ENCODE measurements at regions not wholly inside any gene's neighbourhood (a gene's known extent, or its start where the extent isn't known, plus 50 kb on each side); places are given as distances from the start of the nearest gene placed in this dataset.

DNA sequence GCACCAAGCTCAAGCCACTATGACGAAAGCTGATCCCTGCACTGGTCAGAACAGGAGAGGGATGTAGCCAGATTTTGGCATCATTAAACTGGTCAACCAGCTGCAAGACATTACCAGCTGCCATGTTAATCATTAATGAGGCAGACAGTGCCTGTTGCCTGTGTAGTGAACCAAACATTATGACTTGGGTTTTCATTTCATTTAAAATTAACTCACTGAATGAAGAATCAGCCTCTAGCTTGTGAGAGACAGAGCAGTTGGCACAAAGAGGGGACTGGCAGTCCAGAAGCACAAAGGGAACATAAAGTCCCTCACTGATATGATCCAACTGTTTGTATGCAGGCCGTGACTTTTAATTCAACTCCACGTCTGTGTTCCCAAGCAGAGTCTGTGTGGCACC is 318.9 kb downstream of the SEC16B start:
- DNase-seq (ENCODE audit: low spot score) = no peak
- H3K4me1 Mint-ChIP-seq (ENCODE audit: unreplicated experiment) = peaks cover 4% of the 10 kb centered on the region
- no peak overlapping the region for H3K4me3 Mint-ChIP-seq (ENCODE audit: unreplicated experiment)
- TF ChIP-seq, protein P1, sequence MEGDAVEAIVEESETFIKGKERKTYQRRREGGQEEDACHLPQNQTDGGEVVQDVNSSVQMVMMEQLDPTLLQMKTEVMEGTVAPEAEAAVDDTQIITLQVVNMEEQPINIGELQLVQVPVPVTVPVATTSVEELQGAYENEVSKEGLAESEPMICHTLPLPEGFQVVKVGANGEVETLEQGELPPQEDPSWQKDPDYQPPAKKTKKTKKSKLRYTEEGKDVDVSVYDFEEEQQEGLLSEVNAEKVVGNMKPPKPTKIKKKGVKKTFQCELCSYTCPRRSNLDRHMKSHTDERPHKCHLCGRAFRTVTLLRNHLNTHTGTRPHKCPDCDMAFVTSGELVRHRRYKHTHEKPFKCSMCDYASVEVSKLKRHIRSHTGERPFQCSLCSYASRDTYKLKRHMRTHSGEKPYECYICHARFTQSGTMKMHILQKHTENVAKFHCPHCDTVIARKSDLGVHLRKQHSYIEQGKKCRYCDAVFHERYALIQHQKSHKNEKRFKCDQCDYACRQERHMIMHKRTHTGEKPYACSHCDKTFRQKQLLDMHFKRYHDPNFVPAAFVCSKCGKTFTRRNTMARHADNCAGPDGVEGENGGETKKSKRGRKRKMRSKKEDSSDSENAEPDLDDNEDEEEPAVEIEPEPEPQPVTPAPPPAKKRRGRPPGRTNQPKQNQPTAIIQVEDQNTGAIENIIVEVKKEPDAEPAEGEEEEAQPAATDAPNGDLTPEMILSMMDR (IDR thresholded peaks at IDR 0.05; ENCODE audit: unreplicated experiment) = no peak
- H3K27me3 Mint-ChIP-seq (ENCODE audit: unreplicated experiment) = no peaks in the 10 kb centered on the region
- H3K36me3 Mint-ChIP-seq (ENCODE audit: low read depth, unreplicated experiment) = no peaks in the 10 kb centered on the region
- H3K27ac Mint-ChIP-seq (ENCODE audit: unreplicated experiment) = no peak overlapping the region
- H3K9me3 Mint-ChIP-seq (ENCODE audit: unreplicated experiment) = no peaks in the 10 kb centered on the region

DNA sequence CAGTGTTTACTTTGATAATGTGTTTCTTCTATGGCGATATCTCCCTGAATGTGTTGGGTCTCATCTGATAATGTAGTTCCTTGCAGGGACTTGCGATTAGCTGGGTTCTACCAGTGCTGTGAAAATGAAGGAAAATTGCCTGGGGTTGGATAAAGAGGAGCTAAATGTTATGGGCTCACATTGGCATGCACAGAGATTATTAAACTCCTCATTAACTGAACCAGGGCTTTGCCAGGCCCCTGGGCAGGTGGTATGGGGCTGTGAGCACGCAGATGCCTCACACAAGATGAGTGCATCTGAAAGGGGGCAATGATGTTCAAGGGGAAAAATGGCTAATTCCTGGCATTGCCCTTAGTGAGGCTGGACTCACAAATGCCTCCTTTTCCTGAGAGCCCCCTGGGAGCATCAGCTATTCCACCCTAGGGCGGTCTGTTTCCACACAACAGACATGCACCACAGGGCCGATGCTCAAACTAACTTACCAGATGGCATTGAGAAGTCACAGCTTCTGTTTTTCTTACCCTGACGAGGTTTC is 321.1 kb downstream of the SEC16B start:
- Mint-ChIP-seq H3K36me3 (ENCODE audit: low read depth, unreplicated experiment) (no peaks in the 10 kb centered on the region), H3K9me3 (ENCODE audit: unreplicated experiment) (no peaks in the 10 kb centered on the region), H3K27ac (ENCODE audit: unreplicated experiment) (no peak overlapping the region), H3K4me3 (ENCODE audit: unreplicated experiment) (no peak overlapping the region), H3K4me1 (ENCODE audit: unreplicated experiment) (peaks cover 3% of the 10 kb centered on the region), H3K27me3 (ENCODE audit: unreplicated experiment) (no peaks in the 10 kb centered on the region)
- no peak for DNase-seq (ENCODE audit: low spot score)
- TF ChIP-seq, protein P1 (IDR thresholded peaks at IDR 0.05; ENCODE audit: unreplicated experiment) = no peak

DNA sequence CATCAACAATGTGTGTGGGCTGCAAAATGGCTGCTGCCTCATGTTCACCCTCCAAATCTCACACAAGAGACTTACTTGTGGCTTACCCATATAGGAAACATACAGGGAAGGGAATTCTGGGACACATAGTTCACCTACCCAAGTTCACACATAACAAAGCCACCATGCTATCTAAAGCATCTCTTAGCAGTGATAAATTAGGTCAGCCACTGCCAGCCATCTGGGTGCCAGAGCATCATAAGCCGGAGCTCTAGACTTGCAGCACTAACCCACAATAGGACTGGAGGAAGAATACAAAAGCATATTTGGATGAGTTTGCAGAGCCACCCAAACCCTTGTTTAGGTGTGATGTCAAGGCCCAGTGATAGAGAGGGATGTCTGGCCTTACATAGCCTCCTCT is 321.7 kb downstream of the SEC16B start:
- DNase-seq (ENCODE audit: low spot score) = no peak
- no peak overlapping the region for H3K27ac Mint-ChIP-seq (ENCODE audit: unreplicated experiment)
- TF ChIP-seq, protein P1 (IDR thresholded peaks at IDR 0.05; ENCODE audit: unreplicated experiment) = no peak
- no peaks in the 10 kb centered on the region for H3K36me3 Mint-ChIP-seq (ENCODE audit: low read depth, unreplicated experiment)
- H3K27me3 Mint-ChIP-seq (ENCODE audit: unreplicated experiment) = no peaks in the 10 kb centered on the region
- H3K9me3 Mint-ChIP-seq (ENCODE audit: unreplicated experiment) = no peaks in the 10 kb centered on the region
- H3K4me1 Mint-ChIP-seq (ENCODE audit: unreplicated experiment) = peaks cover 3% of the 10 kb centered on the region
- H3K4me3 Mint-ChIP-seq (ENCODE audit: unreplicated experiment) = no peak overlapping the region

DNA sequence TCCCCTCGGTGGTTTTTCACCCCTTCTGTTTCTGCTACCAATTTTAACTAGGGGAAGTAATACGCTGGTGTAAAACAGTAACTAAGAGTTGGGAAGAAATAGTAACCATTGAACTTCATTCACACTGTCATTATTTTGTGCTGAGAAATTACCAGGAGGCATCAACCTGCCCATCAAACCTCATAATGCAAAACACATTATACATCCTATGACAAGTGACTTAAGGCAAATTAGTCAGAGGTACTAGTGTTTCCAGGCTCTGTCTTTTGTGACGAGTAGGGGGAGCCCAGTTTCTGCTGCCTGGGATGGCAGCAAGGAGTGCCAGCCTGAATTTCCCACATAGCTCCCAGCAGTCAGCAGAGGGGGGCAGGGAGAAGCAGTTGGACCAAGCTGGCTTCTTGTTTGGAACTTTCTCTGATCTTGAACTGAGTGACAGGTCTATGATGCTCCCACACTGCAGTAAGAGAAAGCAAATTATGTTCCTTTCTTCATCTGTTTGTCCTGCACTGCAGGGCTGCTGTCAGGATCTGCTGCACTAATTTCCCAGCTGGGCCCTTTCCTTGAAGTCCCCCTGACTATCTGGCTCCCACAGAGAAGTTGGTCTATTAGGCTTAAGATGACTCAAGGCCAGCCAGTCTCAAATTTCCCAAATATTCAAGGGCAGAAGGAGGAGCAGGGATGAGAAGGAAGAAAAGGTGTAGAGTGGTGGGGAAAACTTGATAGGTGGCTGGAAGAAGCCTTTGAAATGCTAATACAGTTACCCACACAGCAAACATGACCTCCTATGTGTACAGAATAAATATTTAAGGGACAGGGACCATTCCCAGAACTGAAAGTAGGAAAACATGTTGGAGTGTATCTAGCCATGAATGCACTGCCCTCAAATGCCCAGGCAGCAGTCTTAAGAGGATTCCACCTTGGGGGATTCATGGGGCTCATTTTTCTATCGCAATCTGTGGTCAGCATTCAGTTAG is 322.8 kb downstream of the SEC16B start:
- TF ChIP-seq, protein P1 (IDR thresholded peaks at IDR 0.05; ENCODE audit: unreplicated experiment) = no peak
- Mint-ChIP-seq H3K4me1 (ENCODE audit: unreplicated experiment) (peaks cover 3% of the 10 kb centered on the region), H3K27ac (ENCODE audit: unreplicated experiment) (no peak overlapping the region), H3K9me3 (ENCODE audit: unreplicated experiment) (no peaks in the 10 kb centered on the region), H3K36me3 (ENCODE audit: low read depth, unreplicated experiment) (no peaks in the 10 kb centered on the region), H3K4me3 (ENCODE audit: unreplicated experiment) (no peak overlapping the region), H3K27me3 (ENCODE audit: unreplicated experiment) (no peaks in the 10 kb centered on the region)
- no peak for DNase-seq (ENCODE audit: low spot score)
